ENCODE measurements at regions not wholly inside any gene's neighbourhood (a gene's known extent, or its start where the extent isn't known, plus 50 kb on each side); places are given as distances from the start of the nearest gene placed in this dataset.
A peak's percentile ranks its signal among the peaks of the same experiment; 100 is the strongest.

DNA sequence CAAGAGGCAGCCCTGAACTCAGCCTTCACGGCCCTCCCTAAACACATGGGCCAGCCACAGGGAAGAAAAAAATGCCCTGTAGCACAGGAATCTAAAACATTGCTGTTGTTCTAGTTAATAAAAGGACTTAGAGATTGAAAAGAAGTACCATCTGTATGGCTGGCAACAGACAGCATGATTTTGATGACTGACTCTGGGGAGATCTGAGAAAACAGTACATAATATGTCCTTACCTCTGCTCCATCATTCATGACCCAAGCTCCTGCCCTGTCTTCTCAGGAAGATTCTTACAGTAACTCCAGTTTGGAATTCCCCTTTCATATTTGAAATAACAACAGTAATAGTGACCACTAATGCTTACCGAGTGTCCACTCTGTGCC lies 244.2 kb downstream of the ETS1 start:
- DNase-seq (ENCODE audit: low spot score) (no peak), ATAC-seq (no peak)
- Histone ChIP-seq H3K4me3 (no peak overlapping the region), H3K36me3 (ENCODE audit: insufficient read depth) (no peaks in the 10 kb centered on the region), H4K20me1 (replicated peaks; ENCODE audit: insufficient read depth) (no peaks in the 10 kb centered on the region), H3K27ac (ENCODE audit: low read depth) (no peak overlapping the region), H3K4me2 (no peak overlapping the region), H3F3A (replicated peaks; ENCODE audit: low read depth) (no peaks in the 10 kb centered on the region), H3K27me3 (ENCODE audit: insufficient read depth) (no peaks in the 10 kb centered on the region), H3K9me2 (ENCODE audit: insufficient read depth) (no peaks in the 10 kb centered on the region; the same call in 1 of the 2 replicates), H3K4me1 (ENCODE audit: insufficient read depth) (peaks cover 12% of the 10 kb centered on the region; the same call in 1 of the 2 replicates), H3K79me2 (replicated peaks; ENCODE audit: insufficient read depth) (no peaks in the 10 kb centered on the region), H2AFZ (peak overlapping the region; percentile 80; the same call in 1 of the 2 replicates)
- Mint-ChIP-seq H3K4me3 (no peak overlapping the region), H3K36me3 (ENCODE audit: low read depth) (no peaks in the 10 kb centered on the region), H3K27ac (no peak overlapping the region), H3K4me1 (peaks cover 22% of the 10 kb centered on the region), H3K9me3 (no peaks in the 10 kb centered on the region), H3K27me3 (ENCODE audit: insufficient read depth, low read depth, poor library complexity) (no peaks in the 10 kb centered on the region)
- TF ChIP-seq ZNF114 (CRISPR knock-in tag; IDR thresholded peaks at IDR 0.05), result no peak
- TF ChIP-seq, protein P1, sequence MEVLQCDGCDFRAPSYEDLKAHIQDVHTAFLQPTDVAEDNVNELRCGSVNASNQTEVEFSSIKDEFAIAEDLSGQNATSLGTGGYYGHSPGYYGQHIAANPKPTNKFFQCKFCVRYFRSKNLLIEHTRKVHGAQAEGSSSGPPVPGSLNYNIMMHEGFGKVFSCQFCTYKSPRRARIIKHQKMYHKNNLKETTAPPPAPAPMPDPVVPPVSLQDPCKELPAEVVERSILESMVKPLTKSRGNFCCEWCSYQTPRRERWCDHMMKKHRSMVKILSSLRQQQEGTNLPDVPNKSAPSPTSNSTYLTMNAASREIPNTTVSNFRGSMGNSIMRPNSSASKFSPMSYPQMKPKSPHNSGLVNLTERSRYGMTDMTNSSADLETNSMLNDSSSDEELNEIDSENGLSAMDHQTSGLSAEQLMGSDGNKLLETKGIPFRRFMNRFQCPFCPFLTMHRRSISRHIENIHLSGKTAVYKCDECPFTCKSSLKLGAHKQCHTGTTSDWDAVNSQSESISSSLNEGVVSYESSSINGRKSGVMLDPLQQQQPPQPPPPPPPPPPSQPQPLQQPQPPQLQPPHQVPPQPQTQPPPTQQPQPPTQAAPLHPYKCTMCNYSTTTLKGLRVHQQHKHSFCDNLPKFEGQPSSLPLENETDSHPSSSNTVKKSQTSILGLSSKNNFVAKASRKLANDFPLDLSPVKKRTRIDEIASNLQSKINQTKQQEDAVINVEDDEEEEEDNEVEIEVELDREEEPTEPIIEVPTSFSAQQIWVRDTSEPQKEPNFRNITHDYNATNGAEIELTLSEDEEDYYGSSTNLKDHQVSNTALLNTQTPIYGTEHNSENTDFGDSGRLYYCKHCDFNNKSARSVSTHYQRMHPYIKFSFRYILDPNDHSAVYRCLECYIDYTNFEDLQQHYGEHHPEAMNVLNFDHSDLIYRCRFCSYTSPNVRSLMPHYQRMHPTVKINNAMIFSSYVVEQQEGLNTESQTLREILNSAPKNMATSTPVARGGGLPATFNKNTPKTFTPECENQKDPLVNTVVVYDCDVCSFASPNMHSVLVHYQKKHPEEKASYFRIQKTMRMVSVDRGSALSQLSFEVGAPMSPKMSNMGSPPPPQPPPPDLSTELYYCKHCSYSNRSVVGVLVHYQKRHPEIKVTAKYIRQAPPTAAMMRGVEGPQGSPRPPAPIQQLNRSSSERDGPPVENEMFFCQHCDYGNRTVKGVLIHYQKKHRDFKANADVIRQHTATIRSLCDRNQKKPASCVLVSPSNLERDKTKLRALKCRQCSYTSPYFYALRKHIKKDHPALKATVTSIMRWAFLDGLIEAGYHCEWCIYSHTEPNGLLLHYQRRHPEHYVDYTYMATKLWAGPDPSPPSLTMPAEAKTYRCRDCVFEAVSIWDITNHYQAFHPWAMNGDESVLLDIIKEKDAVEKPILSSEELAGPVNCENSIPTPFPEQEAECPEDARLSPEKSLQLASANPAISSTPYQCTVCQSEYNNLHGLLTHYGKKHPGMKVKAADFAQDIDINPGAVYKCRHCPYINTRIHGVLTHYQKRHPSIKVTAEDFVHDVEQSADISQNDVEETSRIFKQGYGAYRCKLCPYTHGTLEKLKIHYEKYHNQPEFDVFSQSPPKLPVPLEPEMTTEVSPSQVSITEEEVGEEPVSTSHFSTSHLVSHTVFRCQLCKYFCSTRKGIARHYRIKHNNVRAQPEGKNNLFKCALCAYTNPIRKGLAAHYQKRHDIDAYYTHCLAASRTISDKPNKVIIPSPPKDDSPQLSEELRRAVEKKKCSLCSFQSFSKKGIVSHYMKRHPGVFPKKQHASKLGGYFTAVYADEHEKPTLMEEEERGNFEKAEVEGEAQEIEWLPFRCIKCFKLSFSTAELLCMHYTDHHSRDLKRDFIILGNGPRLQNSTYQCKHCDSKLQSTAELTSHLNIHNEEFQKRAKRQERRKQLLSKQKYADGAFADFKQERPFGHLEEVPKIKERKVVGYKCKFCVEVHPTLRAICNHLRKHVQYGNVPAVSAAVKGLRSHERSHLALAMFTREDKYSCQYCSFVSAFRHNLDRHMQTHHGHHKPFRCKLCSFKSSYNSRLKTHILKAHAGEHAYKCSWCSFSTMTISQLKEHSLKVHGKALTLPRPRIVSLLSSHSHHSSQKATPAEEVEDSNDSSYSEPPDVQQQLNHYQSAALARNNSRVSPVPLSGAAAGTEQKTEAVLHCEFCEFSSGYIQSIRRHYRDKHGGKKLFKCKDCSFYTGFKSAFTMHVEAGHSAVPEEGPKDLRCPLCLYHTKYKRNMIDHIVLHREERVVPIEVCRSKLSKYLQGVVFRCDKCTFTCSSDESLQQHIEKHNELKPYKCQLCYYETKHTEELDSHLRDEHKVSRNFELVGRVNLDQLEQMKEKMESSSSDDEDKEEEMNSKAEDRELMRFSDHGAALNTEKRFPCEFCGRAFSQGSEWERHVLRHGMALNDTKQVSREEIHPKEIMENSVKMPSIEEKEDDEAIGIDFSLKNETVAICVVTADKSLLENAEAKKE (CRISPR knock-in tag; IDR thresholded peaks at IDR 0.05), result no peak
- TF ChIP-seq, protein P2, sequence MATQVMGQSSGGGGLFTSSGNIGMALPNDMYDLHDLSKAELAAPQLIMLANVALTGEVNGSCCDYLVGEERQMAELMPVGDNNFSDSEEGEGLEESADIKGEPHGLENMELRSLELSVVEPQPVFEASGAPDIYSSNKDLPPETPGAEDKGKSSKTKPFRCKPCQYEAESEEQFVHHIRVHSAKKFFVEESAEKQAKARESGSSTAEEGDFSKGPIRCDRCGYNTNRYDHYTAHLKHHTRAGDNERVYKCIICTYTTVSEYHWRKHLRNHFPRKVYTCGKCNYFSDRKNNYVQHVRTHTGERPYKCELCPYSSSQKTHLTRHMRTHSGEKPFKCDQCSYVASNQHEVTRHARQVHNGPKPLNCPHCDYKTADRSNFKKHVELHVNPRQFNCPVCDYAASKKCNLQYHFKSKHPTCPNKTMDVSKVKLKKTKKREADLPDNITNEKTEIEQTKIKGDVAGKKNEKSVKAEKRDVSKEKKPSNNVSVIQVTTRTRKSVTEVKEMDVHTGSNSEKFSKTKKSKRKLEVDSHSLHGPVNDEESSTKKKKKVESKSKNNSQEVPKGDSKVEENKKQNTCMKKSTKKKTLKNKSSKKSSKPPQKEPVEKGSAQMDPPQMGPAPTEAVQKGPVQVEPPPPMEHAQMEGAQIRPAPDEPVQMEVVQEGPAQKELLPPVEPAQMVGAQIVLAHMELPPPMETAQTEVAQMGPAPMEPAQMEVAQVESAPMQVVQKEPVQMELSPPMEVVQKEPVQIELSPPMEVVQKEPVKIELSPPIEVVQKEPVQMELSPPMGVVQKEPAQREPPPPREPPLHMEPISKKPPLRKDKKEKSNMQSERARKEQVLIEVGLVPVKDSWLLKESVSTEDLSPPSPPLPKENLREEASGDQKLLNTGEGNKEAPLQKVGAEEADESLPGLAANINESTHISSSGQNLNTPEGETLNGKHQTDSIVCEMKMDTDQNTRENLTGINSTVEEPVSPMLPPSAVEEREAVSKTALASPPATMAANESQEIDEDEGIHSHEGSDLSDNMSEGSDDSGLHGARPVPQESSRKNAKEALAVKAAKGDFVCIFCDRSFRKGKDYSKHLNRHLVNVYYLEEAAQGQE (IDR thresholded peaks at IDR 0.05; ENCODE audit: unreplicated experiment), result no peak
- TF ChIP-seq JUNB (IDR thresholded peaks at IDR 0.05; ENCODE audit: unreplicated experiment), result no peak
- no peak for TF ChIP-seq ZNF331 (CRISPR knock-in tag; IDR thresholded peaks at IDR 0.05; ENCODE audit: low read depth)
- no peak for TF ChIP-seq POLR2AphosphoS5 (IDR thresholded peaks at IDR 0.05; ENCODE audit: low read depth)
- TF ChIP-seq STAT1 (IDR thresholded peaks at IDR 0.05; ENCODE audit: unreplicated experiment), result no peak

Data from GM23338 (cell line).